HEK293 (cell line): ENCODE measurements at regions not wholly inside any gene's neighbourhood (a gene's known extent, or its start where the extent isn't known, plus 50 kb on each side); places are given as distances from the start of the nearest gene placed in this dataset.
A peak's percentile ranks its signal among the peaks of the same experiment; 100 is the strongest.
"Not testable (repeated sequence)": the region's sequence is repeated elsewhere in the genome, so short reads cannot be mapped to it uniquely, and the experiment has no call there.

Source experiments
- CTCF ChIA-PET: fragments of 350-600 bp; formaldehyde crosslinking; extraction: SDS; loops from one replicate; lab custom pipeline; 2021; ENCODE audit warnings: antibody characterized with exemption; lab: Yijun Ruan, JAX
- POLR2A ChIA-PET: fragments of 300-600 bp; formaldehyde crosslinking; extraction: SDS; loops from one replicate; lab custom pipeline; 2020; ENCODE audit warnings: antibody characterized with exemption, inconsistent platforms; lab: Yijun Ruan, JAX
- H3K27ac ChIP-seq: fragments of 200-500 bp; sonication (Bioruptor generic); 2 replicates; pipeline ENCODE4 v1.5.1; 2014; ENCODE audit warnings: low read depth, low read length, control low read depth, inconsistent platforms; ENCODE audit errors: extremely low read depth
- H3K36me3 ChIP-seq, 2 experiments: fragments of 200-500 bp in 1 of 2; sonication (Bioruptor generic) in 1 of 2; 1 replicate in 1 of 2; 2 replicates in 1 of 2; pipeline ENCODE4 v1.5.1; 2014 to 2017; ENCODE audit warnings: inconsistent platforms in 2 of 2, low read length in 2 of 2; ENCODE audit not compliant: control insufficient read depth in 2 of 2, insufficient read depth in 1 of 2
- H3K4me1 ChIP-seq: fragments of 200-500 bp; sonication (Bioruptor generic); 2 replicates; pipeline ENCODE4 v1.5.1; 2014; ENCODE audit warnings: mild to moderate bottlenecking, low read length, inconsistent platforms; ENCODE audit not compliant: control insufficient read depth, insufficient read depth
- H3K4me3 ChIP-seq: 2 replicates; pipeline ENCODE4 v1.5.1; 2011; ENCODE audit warnings: low read depth, mild to moderate bottlenecking, control low read depth, low read length, moderate library complexity
- H3K9me3 ChIP-seq: fragments of 200-500 bp; sonication (Bioruptor generic); 2 replicates; pipeline ENCODE4 v1.5.1; 2014; ENCODE audit warnings: low read depth, low read length, inconsistent platforms; ENCODE audit not compliant: control insufficient read depth, insufficient read depth
- BCL6B ChIP-seq: fragments of 450-650 bp; formaldehyde crosslinking; IDR thresholded peaks from 2 replicates; pipeline ENCODE4 v1.5.1; 2017; ENCODE audit warnings: missing biosample characterization, missing genetic modification characterization
- PRDM6 ChIP-seq: fragments of 450-650 bp; formaldehyde crosslinking; IDR thresholded peaks from 2 replicates; pipeline ENCODE4 v1.5.1; 2017; ENCODE audit warnings: missing biosample characterization, missing genetic modification characterization
- RBAK ChIP-seq: fragments of 450-650 bp; formaldehyde crosslinking; IDR thresholded peaks from 2 replicates; pipeline ENCODE4 v1.5.1; 2016; ENCODE audit warnings: missing biosample characterization, missing genetic modification characterization
- SETDB1 ChIP-seq: IDR thresholded peaks from one replicate; pipeline ENCODE4 v1.6.1; 2017; ENCODE audit warnings: mild to moderate bottlenecking, low read length, moderate library complexity, mixed read lengths; ENCODE audit not compliant: insufficient read length
- ZBTB6 ChIP-seq: fragments of 450-650 bp; formaldehyde crosslinking; IDR thresholded peaks from 2 replicates; pipeline ENCODE4 v1.5.1; 2017; ENCODE audit warnings: missing biosample characterization, missing genetic modification characterization
- ZNF23 ChIP-seq: fragments of 450-650 bp; formaldehyde crosslinking; IDR thresholded peaks from 2 replicates; pipeline ENCODE4 v1.5.1; 2016; ENCODE audit warnings: missing biosample characterization, missing genetic modification characterization, borderline replicate concordance
- ZNF423 ChIP-seq: fragments of 450-650 bp; formaldehyde crosslinking; IDR thresholded peaks from 2 replicates; pipeline ENCODE4 v1.5.1; 2016; ENCODE audit warnings: missing biosample characterization, missing genetic modification characterization
- ZNF518A ChIP-seq: fragments of 450-650 bp; formaldehyde crosslinking; conservative IDR thresholded peaks from 2 replicates; pipeline ENCODE4 v1.5.1; 2016; ENCODE audit warnings: low read depth, missing biosample characterization, missing genetic modification characterization
- ZNF639 ChIP-seq: fragments of 450-650 bp; formaldehyde crosslinking; IDR thresholded peaks from 2 replicates; pipeline ENCODE4 v1.5.1; 2016; ENCODE audit warnings: missing biosample characterization, missing genetic modification characterization
- ZNF777 ChIP-seq: fragments of 450-650 bp; formaldehyde crosslinking; IDR thresholded peaks from 2 replicates; pipeline ENCODE4 v1.5.1; 2017; ENCODE audit warnings: missing biosample characterization, missing genetic modification characterization, borderline replicate concordance

- H3K36me3 ChIP-seq, POLR2A ChIA-PET, H3K9me3 ChIP-seq, H3K4me3 ChIP-seq, H3K27ac ChIP-seq, H3K4me1 ChIP-seq: not testable (repeated sequence)
- CTCF ChIA-PET, result interaction anchor here (0.5 to 0.6 kb wide), 2 partner anchors 20 to 183 kb away, joined by 3 read pairs; no protein-coding TSS in a partner anchor
Measured at GRCh38 chr1:43014579-43014978, 55.9 kb upstream of the SLC2A1 start.

GRCh38 chr1:43011020-43011419, 52.4 kb upstream of the SLC2A1 start:
- Histone ChIP-seq H3K9me3 (no peaks in the 10 kb centered on the region), H3K36me3 (no peaks in the 10 kb centered on the region), H3K4me1 (no peaks in the 10 kb centered on the region), H3K27ac (no peak overlapping the region), H3K4me3 (no peak overlapping the region)
- no peak for TF ChIP-seq SETDB1
- TF ChIP-seq ZNF423 (tag by site-specific recombination), result no peak
- no peak for TF ChIP-seq ZNF23
- no peak for TF ChIP-seq ZBTB6 (tag by site-specific recombination)
- TF ChIP-seq ZNF639, result no peak
- no peak for TF ChIP-seq RBAK (tag by site-specific recombination)
- no peak for TF ChIP-seq ZNF518A (tag by site-specific recombination)
- POLR2A ChIA-PET, result no interaction called here
- CTCF ChIA-PET, result interaction anchor here (0.7 kb wide), 1 partner anchor 98 kb away, joined by 3 read pairs; no protein-coding TSS in a partner anchor

- H3K36me3 ChIP-seq, result no peaks in the 10 kb centered on the region
- H3K27ac ChIP-seq, result no peak overlapping the region
- H3K4me1 ChIP-seq, result no peaks in the 10 kb centered on the region
- POLR2A ChIA-PET, result no interaction called here
- TF ChIP-seq PRDM6 (tag by site-specific recombination) (0 out of 2 replicates have a peak, but pooled peaks have one; percentile 28), ZNF777 (tag by site-specific recombination) (no peak), BCL6B (tag by site-specific recombination) (0 out of 2 replicates have a peak, but pooled peaks have one; percentile 18)
- no peak overlapping the region for H3K4me3 ChIP-seq
- CTCF ChIA-PET, result no interaction called here
- H3K9me3 ChIP-seq, result no peaks in the 10 kb centered on the region
Measured at GRCh38 chr1:43009274-43009673, 50.6 kb upstream of the SLC2A1 start.
